ENCODE measurements at regions not wholly inside any gene's neighbourhood (a gene's known extent, or its start where the extent isn't known, plus 50 kb on each side); places are given as distances from the start of the nearest gene placed in this dataset.

DNA sequence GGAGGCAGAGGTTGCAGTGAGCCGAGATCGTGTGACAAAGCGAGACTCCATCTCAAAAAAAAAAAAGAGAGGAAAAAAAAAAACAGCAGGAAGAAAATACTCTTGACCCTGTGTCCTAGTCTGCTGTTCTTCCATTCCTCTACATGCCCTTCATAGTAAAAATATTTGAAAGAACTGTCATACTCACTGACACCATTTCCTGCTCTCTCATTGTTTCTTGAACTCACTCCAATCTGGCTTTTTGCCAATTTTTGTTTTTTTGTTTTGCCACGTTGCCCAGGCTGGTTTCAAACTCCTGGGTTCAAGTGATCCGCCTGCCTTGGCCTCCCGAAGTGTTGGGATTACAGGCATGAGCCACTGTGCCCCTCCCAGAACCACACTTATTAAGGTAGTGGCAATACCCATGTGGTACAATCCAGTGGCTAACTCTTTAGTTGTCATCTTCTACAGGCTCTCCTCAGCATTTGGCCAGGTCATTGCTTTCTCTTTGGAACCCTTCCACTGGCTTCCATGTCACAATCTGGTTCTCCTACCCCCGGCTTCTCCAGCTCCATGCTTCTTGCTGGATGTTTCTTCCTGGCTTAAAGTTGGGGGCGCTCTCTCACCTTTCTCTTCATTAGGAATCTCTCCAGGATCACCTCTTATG is 238.2 kb upstream of the C2CD4B start:
- TF ChIP-seq, protein P1, sequence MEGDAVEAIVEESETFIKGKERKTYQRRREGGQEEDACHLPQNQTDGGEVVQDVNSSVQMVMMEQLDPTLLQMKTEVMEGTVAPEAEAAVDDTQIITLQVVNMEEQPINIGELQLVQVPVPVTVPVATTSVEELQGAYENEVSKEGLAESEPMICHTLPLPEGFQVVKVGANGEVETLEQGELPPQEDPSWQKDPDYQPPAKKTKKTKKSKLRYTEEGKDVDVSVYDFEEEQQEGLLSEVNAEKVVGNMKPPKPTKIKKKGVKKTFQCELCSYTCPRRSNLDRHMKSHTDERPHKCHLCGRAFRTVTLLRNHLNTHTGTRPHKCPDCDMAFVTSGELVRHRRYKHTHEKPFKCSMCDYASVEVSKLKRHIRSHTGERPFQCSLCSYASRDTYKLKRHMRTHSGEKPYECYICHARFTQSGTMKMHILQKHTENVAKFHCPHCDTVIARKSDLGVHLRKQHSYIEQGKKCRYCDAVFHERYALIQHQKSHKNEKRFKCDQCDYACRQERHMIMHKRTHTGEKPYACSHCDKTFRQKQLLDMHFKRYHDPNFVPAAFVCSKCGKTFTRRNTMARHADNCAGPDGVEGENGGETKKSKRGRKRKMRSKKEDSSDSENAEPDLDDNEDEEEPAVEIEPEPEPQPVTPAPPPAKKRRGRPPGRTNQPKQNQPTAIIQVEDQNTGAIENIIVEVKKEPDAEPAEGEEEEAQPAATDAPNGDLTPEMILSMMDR (IDR thresholded peaks at IDR 0.05), result no peak
- no peak for TF ChIP-seq ZFX (IDR thresholded peaks at IDR 0.05; ENCODE audit: borderline replicate concordance)

Measured in 22Rv1 (cell line).